G401 (cell line): ENCODE measurements at regions not wholly inside any gene's neighbourhood (a gene's known extent, or its start where the extent isn't known, plus 50 kb on each side); places are given as distances from the start of the nearest gene placed in this dataset.

Source experiments
- DNase-seq: peaks from one replicate; pipeline ENCODE4 v3.0.0-alpha.2; 2015; ENCODE audit warnings: low spot score
- in situ Hi-C: cut with HindIII; loops from 2 replicates; pipeline ENCODE4 v1.10.0; 2016; ENCODE audit warnings: low sequenced_read_pairs, mixed read lengths

DNA sequence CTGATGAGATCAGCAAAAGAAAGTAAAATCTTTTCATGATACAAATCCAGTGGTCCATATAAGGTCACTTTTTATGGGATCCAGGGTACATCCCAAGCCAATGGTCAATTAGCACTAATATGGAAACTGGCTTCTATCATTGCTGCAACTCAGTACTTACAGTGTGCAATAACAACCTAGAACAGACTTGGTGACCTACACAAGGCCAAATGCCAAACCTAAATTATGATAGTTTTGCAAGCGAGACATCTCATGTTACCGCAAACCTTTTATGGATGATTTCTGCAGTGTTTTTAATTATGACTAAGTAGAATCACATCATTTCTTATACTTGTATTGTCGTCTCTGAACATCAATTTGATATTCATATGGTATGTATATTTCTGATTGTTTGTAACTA lies 583.5 kb upstream of the SEMA3D start:
- in situ Hi-C loops, result no loop called here
- DNase-seq, result no peak

DNA sequence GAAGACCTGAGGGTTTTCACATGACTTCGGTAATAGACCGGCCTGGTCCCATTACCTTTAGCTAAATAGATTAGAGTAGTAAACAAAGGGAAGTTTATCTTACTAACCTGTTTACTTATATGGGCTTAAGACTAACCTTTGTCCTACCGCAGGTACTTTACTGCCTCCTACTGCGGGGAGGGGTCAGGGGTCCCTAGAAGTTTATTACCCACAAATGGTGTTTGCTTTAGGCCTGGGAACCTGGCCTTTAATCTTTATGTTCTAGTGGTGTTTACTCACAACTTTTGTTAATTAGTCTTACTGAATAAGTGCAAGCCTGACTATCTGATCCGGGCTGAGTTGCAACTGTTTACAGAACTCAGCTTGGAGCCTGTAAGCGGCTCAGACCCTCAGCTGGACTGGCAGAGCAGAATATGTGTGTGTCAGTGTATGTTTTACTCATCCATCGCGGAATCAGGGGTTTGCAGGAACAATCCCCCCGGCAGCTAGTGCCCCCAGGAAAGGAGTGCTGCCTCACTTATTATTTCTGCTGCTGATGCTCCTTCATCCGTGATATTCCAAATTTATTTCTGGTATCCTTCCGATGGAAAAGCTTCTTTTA lies 578.9 kb upstream of the SEMA3D start:
- in situ Hi-C loops, result no loop called here
- DNase-seq, result no peak

DNA sequence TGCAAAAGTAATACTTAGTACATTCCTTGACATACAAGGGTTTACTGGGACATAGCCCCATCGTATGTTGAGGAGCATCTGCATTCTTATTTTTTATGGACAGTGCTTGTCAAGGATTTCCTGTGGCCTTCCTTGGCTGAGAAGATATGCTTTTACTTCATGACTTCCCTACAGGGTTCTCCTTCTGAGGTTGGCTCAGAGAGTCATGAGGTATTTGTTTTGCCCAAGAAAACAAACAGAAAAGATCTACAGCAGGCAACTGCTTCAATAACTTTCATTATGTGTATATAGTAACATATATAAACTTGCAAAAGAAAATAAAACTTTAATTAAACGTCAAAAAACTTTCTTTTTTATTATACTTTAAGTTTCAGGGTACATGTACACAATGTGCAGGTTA lies 577.2 kb upstream of the SEMA3D start:
- in situ Hi-C loops, result no loop called here
- no peak for DNase-seq

DNA sequence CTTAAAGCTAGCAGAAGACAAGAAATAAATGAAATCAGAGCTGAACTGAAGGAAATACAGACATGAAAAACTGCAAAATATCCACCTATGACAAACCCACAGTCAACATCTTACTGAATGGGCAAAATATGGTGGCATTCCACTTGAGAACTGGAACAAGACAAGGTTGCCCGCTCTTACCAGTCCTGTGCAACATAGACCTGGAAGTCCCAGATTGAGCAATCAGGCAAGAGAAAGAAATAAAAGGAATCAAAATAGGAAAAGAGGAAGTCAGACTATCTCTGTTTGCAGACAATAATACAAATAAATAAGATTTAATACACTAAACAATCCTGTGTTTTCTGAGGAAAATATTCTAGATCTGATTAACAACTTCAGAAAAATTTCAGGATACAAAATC lies 570.5 kb upstream of the SEMA3D start:
- DNase-seq, result no peak
- in situ Hi-C loops, result no loop called here

DNA sequence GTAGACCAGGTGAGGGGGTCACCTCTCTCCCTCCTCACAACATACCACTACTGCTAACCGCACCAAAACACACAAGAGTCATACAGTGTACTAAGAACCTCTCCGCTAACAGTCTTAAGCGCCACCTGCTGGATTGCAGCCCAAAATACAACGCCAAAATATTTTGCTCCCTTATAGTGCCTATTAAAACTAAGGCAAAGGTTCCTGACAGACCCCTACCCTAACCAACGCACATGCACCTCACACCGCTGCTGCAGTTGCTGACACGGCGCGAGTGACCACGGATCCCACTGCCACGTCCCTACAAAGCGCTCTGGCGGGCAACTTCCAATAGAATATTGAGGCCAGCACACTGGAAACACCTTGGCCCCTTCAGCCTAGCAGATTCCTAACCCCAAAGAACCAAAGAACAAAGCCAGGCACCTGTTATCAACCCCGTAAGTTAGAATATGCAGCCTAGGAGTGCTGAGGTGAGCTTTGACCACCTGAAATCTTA lies 563.6 kb upstream of the SEMA3D start:
- in situ Hi-C loops, result no loop called here
- no peak for DNase-seq

DNA sequence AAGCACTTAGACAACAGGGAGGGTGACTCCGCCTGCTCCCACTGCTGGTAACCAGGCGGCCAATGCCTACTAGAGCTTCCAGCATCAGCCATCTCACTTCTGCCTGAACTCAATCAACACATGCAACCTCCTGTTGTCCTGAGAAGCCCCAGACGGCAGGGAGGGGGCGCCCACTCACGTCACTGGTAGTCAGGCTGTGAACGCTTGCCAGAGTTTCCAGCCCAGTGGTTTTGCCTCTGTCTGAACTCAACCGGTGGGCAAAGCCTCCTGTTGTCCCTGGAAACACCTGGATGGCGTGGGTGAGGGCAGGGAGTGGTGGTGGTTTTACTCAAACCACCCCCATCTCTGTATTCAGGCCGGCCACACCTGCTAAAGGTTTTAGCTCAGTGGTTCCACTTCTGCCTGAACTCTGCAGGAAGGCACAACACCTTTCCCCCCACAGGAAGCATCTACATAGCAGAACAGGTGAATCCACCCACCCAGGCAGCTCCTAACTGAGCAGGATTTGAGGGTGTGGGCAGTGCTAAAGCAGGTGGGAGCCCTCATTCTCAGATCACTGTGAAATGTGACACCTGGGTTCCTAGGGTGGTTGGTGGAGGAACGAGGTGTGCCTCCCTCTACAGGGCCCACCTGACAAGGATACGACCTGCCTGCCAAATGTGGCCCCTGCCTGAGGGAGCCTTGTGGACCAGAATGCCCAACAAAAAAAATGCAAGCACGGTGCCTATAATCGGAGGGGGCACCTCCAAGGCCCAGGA lies 563.0 kb upstream of the SEMA3D start:
- in situ Hi-C loops, result no loop called here
- DNase-seq, result no peak

GRCh38 chr7:85748861-85749260 lies 562.0 kb upstream of the SEMA3D start:
- in situ Hi-C loops, result no loop called here
- DNase-seq, result no peak

DNA sequence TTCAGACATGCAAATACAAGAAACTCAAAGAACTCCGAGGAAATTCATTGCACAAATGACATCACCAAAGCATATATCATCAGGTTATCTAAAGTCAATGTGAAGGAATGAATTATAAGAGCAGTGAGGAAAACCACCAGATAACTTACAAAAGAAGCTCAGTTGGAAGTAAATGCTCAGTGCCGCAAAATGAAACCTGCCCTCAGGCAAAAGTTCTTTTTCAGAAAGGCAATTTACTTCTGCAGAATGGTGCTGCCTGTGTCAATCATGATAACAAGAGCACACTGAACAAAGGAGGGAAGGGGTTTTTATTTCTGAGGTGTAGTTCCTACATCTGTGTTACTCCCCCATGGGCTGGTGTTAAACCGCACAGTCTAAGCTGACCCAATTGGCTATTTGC lies 550.6 kb upstream of the SEMA3D start:
- DNase-seq, result no peak
- in situ Hi-C loops, result no loop called here

GRCh38 chr7:85736085-85736484 lies 549.2 kb upstream of the SEMA3D start:
- no peak for DNase-seq
- in situ Hi-C loops, result no loop called here

GRCh38 chr7:85734823-85735222 lies 548.0 kb upstream of the SEMA3D start:
- no peak for DNase-seq
- in situ Hi-C loops, result no loop called here

GRCh38 chr7:85733169-85733915 lies 546.5 kb upstream of the SEMA3D start:
- no peak for DNase-seq
- in situ Hi-C loops, result no loop called here

- DNase-seq, result no peak
Observed at GRCh38 chr7:85730012-85730411, 543.2 kb upstream of the SEMA3D start.

GRCh38 chr7:85725026-85725425 lies 538.2 kb upstream of the SEMA3D start:
- in situ Hi-C loops, result no loop called here
- no peak for DNase-seq

More at GRCh38 chr7:85730012-85730411, 543.2 kb upstream of the SEMA3D start:
- in situ Hi-C loops, result no loop called here

GRCh38 chr7:85719981-85720953 lies 533.4 kb upstream of the SEMA3D start:
- in situ Hi-C loops, result no loop called here
- no peak for DNase-seq

DNA sequence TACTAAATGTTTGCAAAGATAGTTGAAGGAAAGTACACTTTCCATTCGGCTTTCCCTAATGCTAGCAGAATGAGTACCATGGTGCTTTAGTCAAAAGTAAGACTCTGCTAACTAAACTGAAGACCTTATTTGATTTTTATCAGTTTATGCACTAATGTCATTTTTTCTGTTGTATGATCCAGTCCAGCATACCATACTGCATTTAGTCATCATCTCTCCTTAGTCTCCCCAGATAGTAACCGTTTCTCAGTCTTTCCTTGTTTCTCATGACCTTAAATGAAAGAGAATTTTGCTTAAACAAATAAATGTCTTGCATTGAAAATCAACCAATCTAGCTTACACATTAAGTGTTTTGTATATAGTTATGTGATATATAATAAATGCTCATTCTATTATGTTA lies 529.5 kb upstream of the SEMA3D start:
- no peak for DNase-seq
- in situ Hi-C loops, result no loop called here

- no peak for DNase-seq
- in situ Hi-C loops, result no loop called here
Observed at GRCh38 chr7:85714951-85715350, 528.1 kb upstream of the SEMA3D start.

GRCh38 chr7:85714043-85714578 lies 527.3 kb upstream of the SEMA3D start:
- no peak for DNase-seq
- in situ Hi-C loops, result no loop called here

- DNase-seq, result no peak
- in situ Hi-C loops, result no loop called here
Observed at GRCh38 chr7:85713171-85713570, 526.3 kb upstream of the SEMA3D start.

DNA sequence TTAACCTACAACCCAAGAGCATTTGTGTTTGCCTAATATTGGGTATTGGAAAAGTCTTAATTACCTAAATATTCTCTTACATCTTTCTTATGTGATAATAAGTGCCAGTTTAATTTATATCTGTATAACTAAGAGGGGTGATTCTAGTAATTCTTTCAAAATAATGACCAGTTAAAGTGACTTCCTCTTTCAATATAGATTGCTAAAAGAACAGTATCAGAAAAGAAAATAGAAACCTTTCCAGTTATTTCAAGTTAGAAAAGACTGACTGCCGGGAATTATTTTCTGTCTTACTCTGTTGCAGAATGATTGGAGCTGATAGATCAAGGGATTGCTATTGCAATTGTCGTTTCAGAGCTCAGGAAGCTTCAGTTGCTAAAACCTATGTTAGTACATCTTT lies 525.0 kb upstream of the SEMA3D start:
- DNase-seq, result no peak
- in situ Hi-C loops, result no loop called here
